ENCODE measurements at regions not wholly inside any gene's neighbourhood (a gene's known extent, or its start where the extent isn't known, plus 50 kb on each side); places are given as distances from the start of the nearest gene placed in this dataset.

DNA sequence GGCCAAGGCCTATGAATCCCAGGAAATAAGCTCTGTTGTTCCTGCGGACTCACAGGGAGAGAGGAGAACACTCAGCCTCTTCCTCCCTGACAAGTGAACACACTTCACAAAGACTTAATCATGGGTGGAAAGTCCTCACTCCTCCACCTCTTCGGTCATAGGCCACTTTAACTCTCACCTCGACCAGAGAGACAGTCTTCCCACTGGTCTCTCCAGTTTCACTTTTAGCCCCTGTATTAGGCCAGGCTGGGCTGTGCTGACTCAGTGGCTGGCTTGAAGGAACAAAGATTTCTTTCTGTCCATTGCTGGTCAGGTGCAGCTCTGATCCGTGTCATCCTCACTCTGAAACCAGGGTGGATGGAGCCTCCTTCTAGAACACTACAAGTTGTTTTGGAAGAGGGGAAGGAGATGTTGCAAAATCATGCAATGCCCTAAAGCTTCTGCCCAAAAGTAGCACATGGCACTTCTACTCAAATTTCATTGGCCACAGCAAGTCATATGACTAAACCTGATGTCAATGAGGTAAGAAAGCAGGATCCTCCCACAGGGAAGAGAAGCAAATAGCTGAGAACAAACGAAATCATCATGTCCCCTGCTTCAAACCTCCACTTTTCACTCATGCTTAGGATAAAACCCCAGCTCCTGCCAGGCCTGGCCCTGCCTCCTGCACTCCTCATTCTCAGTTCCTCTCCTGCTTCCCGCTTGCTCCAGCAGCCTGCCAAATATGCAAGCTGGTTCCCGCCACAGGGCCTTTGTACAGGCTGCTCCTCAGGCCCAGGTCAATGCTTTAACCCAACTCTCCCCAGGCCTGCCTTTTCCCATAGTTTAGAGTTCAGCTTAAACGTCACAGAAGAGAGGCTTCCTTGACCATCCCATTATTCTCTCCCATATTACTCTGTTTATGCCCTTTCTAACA is 150.5 kb upstream of the RUNX3 start:
- peak; percentile 40 for DNase-seq

DNA sequence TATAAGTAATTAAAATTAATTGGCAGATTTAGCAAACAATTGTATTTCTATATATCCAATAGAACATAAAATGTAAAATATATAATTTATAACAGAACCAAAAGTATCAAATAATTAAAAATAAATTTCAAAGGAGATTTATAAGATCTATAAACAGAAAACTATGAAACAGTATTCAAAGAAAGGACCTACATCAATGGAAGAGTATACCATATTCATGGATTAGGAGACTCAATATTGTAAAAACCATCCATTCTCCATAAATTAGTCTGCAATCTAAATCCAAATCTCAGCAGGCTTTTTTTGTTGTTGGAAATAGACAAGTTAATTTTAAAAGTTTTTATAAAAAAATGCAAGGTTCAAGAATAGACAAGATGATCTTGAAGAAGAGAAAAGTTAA is 149.0 kb upstream of the RUNX3 start:
- DNase-seq = no peak

DNA sequence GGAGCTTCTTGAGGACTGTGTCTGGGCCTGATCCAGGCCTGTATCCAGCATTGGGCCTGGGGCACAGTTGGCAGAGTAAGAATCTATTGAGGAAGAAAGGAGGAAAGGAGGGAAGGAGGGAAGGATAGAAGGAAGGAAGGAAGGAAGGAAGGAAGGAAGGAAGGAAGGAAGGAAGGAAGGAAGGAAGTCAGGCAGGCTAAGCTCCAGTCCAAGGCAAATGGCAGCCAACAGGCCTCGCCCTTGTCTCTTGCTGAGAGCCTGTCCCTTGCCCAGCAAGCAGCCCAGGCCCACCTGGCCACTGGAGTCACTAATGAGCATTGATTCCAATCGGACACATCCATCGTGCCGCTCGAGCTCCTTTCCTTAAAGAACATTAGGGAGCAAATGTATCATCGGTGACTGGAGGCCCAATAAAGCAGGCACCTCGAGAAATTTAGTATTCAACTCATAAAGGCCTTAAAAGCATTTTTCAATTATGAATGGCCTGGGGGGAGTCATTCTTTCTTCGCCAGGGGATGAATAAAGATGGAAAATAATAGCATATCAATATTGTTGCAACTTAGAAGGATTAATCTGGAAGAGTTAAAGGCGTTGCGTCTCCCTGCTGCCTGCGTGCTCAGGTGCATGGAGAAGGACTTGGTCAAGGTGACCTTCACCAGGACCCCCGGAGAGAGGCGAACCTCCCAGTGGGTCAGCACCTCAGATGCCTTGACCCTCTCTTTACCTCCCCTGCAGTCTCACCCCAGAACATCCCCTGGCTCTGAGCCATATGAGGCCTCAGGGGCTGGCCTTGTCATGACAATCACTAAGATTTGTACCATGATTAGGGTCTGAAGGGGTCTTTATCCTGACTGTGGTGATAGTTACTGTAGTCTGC is 144.5 kb upstream of the RUNX3 start:
- no peak for DNase-seq

DNA sequence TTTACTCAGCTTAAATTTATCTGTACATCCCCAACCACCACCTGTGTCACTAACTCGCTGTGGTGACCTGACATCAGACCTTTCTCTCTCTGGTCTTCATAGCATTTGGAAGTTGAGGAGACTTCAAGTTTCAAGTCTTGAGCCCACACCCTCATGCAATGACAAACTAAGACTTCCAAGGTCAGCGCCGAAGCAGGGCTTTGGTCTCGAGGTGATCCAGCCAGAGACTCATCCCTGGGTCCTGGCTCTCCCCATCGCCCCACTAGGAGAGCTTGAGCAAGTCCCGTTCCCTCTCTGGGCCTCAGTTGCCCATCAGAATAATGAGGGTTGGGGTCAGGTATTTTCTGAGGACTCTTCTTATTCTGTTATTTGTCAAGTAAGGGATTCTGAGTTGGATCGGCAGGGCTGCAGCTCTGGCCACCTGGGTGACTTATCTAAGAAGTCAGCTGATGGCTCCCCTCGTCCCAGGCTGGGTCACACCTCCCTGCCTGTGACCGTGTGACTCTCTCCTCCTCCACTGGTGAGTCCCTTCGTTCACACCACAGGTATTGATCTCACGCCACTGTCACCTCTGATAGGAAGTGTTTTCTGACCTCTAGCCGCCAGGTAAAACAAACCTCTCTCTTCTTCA is 143.7 kb upstream of the RUNX3 start:
- no peak for DNase-seq

DNA sequence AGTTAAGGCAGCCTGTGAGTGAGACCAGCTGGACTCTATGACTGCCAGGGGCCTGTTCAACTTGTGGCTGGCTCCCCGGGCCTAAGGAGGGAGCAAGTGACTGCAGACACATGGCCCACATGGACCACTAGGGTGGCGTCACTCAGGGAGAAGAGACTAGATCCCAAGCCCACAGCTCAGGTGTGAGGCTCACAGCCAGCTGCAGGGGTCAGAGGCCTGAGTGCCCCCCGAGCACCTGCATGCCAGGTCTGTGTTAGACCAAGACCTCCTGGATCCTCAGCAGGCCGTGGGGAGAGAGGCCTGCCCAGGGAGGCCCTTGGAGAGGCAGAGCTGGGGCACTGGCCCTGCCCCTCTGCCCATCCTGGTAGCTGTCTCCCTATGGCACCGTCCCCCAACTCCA is 142.4 kb upstream of the RUNX3 start:
- DNase-seq = no peak

DNA sequence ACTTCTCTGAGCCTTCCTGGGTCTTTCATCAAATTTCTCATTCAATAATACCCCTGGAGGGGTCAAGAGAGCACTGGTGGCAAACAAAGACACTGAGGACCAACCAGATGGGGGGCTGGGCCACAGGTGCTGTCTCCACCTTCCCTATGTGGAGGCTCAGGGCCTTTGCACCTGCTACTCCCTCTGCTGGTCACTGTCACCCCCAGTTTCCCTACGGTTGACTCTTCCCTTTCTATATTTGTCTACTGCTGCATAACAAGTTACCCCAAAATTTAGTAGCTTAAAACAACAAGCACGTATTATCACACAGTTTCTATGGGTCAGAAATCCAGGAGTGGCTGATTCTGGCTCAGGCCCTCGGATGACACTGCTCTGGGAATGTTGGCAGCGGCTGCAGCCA is 138.8 kb upstream of the RUNX3 start:
- no peak for DNase-seq

DNA sequence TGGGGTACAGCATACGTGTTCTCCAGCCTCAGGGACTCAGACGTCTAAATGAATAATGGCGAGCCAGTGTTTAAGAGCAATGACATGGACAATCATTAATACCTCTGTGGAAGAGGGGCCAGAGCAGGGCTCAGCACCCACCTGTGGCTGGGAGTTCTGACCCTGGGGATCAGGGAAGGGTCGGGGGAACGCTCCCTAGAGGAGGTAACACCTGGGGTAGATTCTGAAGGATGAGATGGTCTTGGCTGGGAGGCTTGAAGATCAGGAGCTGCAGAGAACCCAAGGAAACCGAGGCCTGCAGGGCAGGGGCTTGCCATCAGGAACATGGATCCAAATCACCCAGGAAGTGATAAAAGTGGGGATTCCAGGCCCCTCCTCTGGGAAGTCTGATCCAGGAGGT is 138.2 kb upstream of the RUNX3 start:
- no peak for DNase-seq

DNA sequence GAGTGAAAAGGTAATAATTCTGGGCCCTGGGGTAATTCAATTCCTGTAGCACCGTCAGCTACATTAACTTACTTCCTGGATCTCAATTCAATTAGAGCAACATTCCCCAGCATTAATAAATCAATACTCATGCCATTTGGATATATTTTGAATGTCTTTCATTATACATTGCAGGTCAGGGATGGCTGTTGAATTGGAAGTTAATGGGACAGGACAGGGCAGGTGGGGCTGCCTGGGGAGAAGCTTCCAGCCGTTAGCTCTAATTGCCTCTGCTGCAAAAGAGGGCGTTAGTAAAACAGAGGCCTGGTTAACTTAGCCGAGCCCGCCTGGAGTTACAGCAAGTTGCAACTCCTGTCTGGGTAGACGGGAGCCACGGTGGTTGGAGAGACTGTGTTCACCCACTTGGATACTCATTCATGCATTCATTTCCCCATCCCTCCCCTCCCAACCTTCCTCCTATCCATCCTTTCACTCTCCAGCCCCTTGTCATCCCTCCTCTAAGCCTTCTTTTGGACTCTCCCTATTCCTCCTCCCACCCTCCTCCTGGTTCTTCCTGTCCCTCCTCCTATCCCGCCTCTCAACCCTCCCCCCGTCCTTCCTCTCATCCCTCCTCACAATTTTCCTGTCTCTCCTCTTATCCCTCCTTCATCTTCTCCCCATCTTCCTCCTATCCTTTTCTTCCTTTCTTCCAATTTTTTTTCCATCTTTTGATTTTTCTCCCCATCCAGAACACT is 137.6 kb upstream of the RUNX3 start:
- no peak for DNase-seq

DNA sequence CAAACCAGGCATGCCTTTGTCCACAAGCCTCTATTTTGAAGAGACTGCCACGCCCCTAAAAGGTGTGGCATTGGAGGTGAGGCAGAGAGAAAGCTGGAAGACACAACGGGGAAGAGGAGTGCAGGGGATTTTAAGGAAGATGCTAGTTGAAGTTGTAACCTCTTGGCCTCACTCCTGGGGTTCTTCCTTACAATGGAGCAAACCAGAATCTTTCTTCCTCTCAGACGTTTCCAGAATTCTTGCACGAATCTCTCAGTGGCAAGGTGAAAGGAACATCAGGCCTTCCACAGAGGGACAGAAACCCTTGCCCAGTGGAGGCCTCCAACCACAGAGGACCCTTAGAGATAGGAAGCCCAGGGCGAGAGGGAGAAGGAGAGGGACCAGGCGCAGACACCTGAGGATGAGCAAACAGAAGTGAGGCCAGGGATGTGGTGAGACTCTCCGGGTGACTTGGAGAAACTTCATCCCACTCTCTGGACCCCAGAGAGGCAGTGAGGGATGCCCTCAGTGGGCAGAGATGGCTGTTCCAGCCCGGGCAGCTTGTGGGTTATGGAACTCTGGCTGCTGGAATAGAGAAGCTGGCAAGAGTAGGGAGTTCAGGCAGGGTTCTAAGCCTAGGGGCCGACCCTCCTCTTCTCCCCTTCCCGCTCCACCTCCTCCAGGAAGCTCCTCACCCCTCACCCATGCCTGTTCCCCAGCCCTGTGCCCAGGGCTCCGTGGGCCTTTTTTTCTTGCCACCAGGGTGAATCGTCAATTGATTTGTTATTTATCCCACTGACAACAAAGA is 136.8 kb upstream of the RUNX3 start:
- no peak for DNase-seq

DNA sequence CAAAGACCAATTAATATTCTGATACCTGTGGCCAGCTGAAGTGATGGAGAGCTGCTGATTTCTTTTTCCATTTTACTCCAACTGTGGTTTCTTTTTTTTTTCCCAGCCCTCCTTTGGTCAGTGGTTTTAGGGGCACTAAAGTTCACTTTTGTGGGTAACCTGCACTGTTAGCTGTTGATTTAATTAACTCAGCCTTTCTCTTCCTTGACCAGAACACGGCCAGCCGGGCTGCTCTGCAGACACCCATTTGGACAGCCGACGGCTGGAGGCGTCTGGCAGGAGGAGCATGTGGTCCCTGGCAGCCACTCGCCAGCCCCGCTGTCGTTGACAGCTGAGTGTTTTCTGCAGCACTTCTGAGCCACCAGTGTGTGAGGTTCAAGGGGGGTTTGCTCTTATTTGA is 136.2 kb upstream of the RUNX3 start:
- no peak for DNase-seq

DNA sequence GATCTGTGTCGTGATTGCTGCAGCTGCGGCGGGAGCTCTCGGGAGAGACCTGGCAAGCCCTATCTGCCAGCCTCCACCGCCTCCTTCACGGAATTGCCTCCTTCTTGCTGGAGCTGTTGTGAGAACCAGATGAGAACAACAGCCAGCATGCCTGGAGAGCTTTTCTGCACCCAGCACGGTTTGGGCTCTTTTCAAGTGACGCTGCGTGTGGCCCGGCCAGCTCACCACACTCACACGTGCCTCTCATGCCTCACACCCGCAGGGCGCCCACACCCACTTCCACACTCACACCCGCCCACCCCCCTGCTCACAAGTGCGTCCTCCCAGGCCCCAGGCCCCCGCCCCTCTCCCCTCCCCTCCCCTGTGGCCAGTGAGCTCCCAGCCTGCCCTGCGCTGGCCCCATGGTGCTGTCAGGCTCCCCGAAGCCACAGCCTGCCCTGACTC is 135.7 kb upstream of the RUNX3 start:
- DNase-seq = no peak

DNA sequence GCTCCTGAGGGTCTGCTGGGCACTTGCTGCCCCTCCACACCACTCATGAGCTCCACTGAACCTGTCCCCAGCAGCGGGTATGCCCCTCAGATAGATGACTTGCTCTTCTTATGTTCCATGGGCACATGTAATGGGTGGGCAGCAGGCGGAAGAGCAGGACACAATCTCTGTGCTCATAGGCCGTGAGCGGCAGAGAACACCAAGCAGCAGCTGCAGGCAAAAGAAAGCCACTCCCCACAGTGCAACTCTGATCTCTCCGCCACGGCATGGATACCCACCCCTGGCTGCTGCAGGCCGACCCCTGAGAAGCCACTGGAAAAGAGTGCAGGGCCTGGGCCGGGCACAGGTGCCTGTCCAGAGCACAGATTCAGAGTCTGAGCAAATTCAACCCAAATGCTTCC is 135.2 kb upstream of the RUNX3 start:
- DNase-seq = no peak

DNA sequence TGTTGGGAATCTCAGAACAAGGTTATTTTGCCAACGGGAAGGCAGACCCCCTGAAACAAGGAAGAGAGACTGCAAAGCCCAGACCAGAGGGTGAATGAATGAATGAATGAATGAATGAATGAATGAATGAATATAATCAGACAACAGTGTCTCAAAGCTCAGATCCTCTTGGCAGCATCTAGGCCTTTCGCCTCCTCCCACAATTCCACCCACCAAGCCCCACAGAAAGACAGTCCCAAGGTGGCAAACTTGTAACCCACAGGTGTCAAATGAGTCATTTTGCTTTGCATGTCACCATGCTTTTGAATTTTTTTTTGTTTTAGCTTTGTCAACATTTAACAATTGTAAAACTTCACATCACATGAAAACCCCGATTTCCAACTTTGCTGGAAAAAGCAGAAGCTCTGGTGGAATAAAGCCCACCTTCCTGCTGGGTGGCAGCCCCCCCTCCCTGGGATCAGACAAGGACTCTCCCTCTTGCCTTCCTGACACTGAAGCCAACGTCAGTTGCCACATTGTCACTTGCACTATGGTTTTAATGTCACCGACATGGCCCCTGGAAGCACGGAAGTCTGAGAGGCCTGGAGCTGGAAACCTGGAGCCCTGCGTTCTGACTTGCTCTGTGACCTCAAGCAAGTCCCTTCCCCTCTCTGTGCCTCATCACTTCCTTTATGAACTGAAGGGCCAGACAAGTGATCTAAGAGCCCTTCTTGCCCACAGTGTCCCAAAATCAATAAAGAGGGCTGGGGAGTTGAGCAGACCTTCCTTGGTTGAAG is 134.6 kb upstream of the RUNX3 start:
- DNase-seq = no peak

DNA sequence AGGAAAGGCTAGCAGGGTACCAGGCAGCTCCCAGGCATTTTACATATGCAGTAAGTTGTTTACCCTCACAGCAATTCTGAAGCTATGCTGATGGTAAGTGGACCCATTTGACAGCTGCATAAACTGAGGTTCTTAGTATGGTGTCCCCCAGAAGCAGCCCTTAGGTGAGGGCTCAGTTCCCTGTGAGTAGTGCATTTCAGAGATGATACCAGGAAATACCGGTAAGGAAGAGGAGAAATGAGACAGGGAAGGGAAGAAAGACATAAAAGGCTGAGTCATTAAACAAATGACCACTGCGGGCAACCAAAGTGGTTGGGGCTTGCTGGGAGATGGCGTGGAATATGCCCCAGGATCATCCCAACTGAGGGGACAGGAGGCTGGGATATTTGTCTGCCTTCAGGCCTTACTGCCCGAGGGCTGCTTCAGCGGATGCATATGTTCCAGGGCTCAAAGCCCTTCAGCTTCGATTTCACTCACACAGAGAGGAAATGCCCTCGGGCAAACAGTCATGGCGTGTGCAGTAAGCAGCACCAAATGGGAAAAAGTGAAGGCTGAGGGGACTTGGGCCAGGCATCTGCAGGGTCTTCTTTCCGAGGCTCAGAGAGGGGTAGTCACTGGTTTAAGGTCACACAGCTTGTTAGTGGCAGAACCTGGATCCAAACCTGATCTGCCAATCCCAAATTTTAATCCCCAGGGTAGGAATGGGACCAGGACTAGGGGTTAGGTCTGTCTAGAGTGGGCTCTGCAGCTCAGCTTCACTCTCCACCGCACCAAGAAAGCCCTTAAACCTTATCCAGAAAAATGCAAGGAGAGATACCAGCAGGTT is 133.7 kb upstream of the RUNX3 start:
- DNase-seq = no peak

DNA sequence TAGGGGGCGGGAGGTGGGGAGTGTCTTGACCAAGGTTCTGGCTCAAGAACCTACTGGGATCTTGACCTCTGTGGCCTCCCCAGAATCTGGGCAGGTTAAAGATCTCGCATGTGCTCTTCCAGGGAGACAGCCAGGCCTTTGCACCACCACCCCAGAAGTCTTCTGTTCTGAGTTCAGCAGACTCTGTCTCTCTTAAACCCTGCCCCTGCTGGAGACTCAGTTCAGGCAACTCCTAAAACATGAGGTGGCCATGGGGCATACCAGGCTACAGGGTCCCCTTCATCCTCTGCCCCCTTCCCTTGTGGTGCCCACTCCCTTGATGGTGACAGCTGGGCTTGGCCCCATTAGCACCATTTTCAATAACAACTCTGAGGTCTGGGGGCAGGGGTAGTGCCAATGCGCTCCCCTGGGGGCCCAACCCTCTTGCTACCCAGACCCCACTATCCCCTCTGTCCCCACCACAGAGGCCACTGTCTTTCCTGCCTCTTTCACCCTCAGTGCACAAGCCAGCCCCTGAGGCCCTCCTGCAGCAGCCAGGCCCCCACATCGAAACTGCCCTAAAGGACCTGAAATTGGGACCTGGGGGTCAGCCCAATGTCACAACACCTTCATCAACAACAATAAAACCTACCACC is 132.7 kb upstream of the RUNX3 start:
- DNase-seq = no peak

DNA sequence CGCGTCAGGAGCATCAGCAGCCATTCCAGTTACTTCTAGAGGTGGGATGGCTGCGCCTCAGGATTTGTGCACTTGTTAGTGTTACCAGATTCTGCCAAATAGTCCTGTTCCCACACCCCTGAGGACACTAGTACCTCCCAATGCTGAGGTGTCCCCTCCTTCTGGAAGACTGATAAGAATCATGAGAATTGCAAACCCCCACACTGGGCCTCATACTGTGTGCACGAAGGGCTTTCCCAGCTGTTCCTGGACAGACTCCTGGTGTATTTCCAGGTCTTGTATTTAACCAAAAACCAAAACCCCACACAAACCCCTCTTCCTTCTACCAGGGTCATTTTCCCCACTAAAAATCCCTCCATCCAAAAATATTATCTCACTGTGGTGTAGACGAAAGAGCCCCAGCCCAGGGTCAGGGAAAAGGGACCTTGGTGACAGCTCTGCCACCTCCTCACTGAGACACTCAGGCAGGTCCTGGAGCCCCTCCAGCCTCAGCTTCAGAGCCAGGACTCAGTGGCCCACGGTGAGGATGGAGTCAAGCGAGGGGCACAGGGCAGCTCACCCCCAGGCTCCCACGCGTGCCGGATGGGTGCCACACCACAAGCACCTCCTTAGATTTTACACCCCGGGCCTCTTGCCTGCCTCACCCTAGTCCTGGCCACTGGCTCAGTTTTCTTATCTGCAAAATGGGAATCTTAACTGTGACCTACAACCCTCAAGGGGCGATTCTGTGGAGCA is 131.4 kb upstream of the RUNX3 start:
- DNase-seq = no peak

DNA sequence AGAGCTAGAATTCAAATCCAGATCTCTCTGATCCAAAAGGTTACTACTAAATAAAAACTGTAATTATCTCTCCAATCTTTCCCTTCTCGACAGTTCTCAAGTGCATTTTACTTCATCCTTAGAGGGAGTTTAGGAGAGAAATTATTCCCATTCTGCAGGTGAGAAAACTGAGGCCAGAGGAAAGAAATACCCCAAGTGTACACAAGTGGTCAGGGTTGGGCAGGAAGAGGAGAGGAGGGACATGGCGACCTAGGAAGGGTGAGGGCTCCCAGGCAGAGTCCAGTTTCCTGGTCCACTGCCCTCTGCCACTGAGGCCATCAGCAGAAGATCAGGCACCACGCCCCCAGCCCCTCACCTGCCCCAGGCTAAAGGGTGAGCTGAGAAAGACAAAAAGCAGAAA is 127.1 kb upstream of the RUNX3 start:
- DNase-seq = no peak

DNA sequence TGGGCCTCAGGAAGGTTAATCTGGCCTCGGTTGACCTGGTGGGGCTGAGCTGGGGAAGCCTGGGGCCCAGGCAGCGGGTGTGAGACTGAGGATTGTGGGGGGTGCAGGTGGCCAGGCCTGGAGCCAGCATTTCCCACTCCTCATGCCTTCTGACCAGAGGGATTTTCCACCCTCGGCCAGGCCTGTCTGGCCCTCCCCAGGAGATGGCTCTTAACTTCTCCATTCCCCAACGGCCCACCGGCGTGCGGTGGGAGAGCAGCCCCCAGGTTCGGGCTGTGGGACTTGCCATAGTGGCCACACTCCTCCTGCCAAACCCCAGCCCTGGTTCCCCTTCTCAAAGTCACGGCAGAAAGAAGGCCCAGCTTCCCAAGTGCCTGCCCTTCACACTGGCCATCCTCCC is 126.5 kb upstream of the RUNX3 start:
- DNase-seq = no peak

DNA sequence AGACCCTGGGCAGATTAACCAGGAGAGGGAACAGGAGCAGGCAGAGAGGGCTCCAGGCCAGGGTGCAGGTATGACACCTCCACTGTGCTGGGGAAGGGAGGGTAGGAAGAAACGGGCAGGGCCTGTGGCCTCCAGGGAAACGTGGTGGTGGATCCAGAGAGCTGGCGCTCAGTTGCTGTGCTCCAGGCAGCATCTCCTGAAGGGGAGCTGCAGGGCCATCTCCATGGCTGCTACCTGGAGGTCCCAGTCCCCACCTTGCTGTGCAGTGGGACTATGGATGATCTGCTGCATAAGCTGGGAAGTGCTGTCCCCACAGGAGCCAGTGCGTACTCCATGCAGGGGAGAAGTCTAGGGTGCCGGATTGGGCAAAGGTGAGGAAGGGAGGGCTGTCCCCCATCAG is 125.9 kb upstream of the RUNX3 start:
- no peak for DNase-seq
